HEK293 (cell line): ENCODE measurements at regions not wholly inside any gene's neighbourhood (a gene's known extent, or its start where the extent isn't known, plus 50 kb on each side); places are given as distances from the start of the nearest gene placed in this dataset.

Source experiments
- CTCF ChIA-PET: fragments of 350-600 bp; formaldehyde crosslinking; extraction: SDS; loops from one replicate; lab custom pipeline; 2021; ENCODE audit warnings: antibody characterized with exemption; lab: Yijun Ruan, JAX
- POLR2A ChIA-PET: fragments of 300-600 bp; formaldehyde crosslinking; extraction: SDS; loops from one replicate; lab custom pipeline; 2020; ENCODE audit warnings: antibody characterized with exemption, inconsistent platforms; lab: Yijun Ruan, JAX
- H3K27ac ChIP-seq: fragments of 200-500 bp; sonication (Bioruptor generic); 2 replicates; pipeline ENCODE4 v1.5.1; 2014; ENCODE audit warnings: low read depth, low read length, control low read depth, inconsistent platforms; ENCODE audit errors: extremely low read depth
- H3K36me3 ChIP-seq, 2 experiments: fragments of 200-500 bp in 1 of 2; sonication (Bioruptor generic) in 1 of 2; 1 replicate in 1 of 2; 2 replicates in 1 of 2; pipeline ENCODE4 v1.5.1; 2014 to 2017; ENCODE audit warnings: inconsistent platforms in 2 of 2, low read length in 2 of 2; ENCODE audit not compliant: control insufficient read depth in 2 of 2, insufficient read depth in 1 of 2
- H3K4me1 ChIP-seq: fragments of 200-500 bp; sonication (Bioruptor generic); 2 replicates; pipeline ENCODE4 v1.5.1; 2014; ENCODE audit warnings: mild to moderate bottlenecking, low read length, inconsistent platforms; ENCODE audit not compliant: control insufficient read depth, insufficient read depth
- H3K4me3 ChIP-seq: 2 replicates; pipeline ENCODE4 v1.5.1; 2011; ENCODE audit warnings: low read depth, mild to moderate bottlenecking, control low read depth, low read length, moderate library complexity
- H3K9me3 ChIP-seq: fragments of 200-500 bp; sonication (Bioruptor generic); 2 replicates; pipeline ENCODE4 v1.5.1; 2014; ENCODE audit warnings: low read depth, low read length, inconsistent platforms; ENCODE audit not compliant: control insufficient read depth, insufficient read depth
- BCL11A ChIP-seq: fragments of 450-650 bp; formaldehyde crosslinking; IDR thresholded peaks from 2 replicates; pipeline ENCODE4 v1.5.1; 2016; ENCODE audit warnings: low read depth, missing biosample characterization, missing genetic modification characterization
- REPIN1 ChIP-seq: fragments of 450-650 bp; formaldehyde crosslinking; IDR thresholded peaks from 2 replicates; pipeline ENCODE4 v1.5.1; 2017; ENCODE audit warnings: missing biosample characterization, missing genetic modification characterization, low read depth
- TRIM28 ChIP-seq: IDR thresholded peaks from 2 replicates; pipeline ENCODE4 v1.6.1; 2011; ENCODE audit warnings: low read length, control low read depth, borderline replicate concordance
- ZBTB20 ChIP-seq: fragments of 450-650 bp; formaldehyde crosslinking; IDR thresholded peaks from 2 replicates; pipeline ENCODE4 v1.5.1; 2016; ENCODE audit warnings: missing biosample characterization, missing genetic modification characterization
- ZFHX2 ChIP-seq: fragments of 450-650 bp; formaldehyde crosslinking; conservative IDR thresholded peaks from 2 replicates; pipeline ENCODE4 v1.5.1; 2016; ENCODE audit warnings: missing biosample characterization, missing genetic modification characterization
- ZFP41 ChIP-seq: fragments of 450-650 bp; formaldehyde crosslinking; IDR thresholded peaks from 2 replicates; pipeline ENCODE4 v1.5.1; 2016; ENCODE audit warnings: missing biosample characterization, missing genetic modification characterization, borderline replicate concordance
- ZNF341 ChIP-seq: fragments of 450-650 bp; formaldehyde crosslinking; IDR thresholded peaks from 2 replicates; pipeline ENCODE4; 2016; ENCODE audit warnings: low read depth, missing biosample characterization, missing genetic modification characterization
- ZNF394 ChIP-seq: fragments of 450-650 bp; formaldehyde crosslinking; IDR thresholded peaks from 2 replicates; pipeline ENCODE4 v1.5.1; 2016; ENCODE audit warnings: missing biosample characterization, missing genetic modification characterization, mild to moderate bottlenecking, moderate library complexity, borderline replicate concordance
- ZNF521 ChIP-seq: fragments of 450-650 bp; formaldehyde crosslinking; IDR thresholded peaks from 2 replicates; pipeline ENCODE4 v1.5.1; 2017; ENCODE audit warnings: missing biosample characterization, mild to moderate bottlenecking, missing genetic modification characterization
- ZNF76 ChIP-seq: fragments of 450-650 bp; formaldehyde crosslinking; IDR thresholded peaks from 2 replicates; pipeline ENCODE4; 2016; ENCODE audit warnings: low read depth, missing biosample characterization, missing genetic modification characterization, borderline replicate concordance
- ZSCAN16 ChIP-seq: fragments of 450-650 bp; formaldehyde crosslinking; IDR thresholded peaks from 2 replicates; pipeline ENCODE4 v1.5.1; 2016; ENCODE audit warnings: missing biosample characterization, missing genetic modification characterization
- TF ChIP-seq, protein P1 (sequence below): fragments of 450-650 bp; formaldehyde crosslinking; IDR thresholded peaks from 2 replicates; pipeline ENCODE4 v1.5.1; 2016; ENCODE audit warnings: missing biosample characterization, missing genetic modification characterization, borderline replicate concordance
- TF ChIP-seq, protein P2 (sequence below): fragments of 450-650 bp; formaldehyde crosslinking; IDR thresholded peaks from 2 replicates; pipeline ENCODE4 v1.5.1; 2016; ENCODE audit warnings: missing biosample characterization, missing genetic modification characterization
- TF ChIP-seq, protein P3 (sequence below): fragments of 450-650 bp; formaldehyde crosslinking; IDR thresholded peaks from 2 replicates; pipeline ENCODE4 v1.5.1; 2017; ENCODE audit warnings: missing biosample characterization, mild to moderate bottlenecking, missing genetic modification characterization, moderate library complexity
- TF ChIP-seq, protein P4 (sequence below): fragments of 450-650 bp; formaldehyde crosslinking; IDR thresholded peaks from 2 replicates; pipeline ENCODE4 v1.5.1; 2016; ENCODE audit warnings: missing biosample characterization, missing genetic modification characterization, borderline replicate concordance

DNA sequence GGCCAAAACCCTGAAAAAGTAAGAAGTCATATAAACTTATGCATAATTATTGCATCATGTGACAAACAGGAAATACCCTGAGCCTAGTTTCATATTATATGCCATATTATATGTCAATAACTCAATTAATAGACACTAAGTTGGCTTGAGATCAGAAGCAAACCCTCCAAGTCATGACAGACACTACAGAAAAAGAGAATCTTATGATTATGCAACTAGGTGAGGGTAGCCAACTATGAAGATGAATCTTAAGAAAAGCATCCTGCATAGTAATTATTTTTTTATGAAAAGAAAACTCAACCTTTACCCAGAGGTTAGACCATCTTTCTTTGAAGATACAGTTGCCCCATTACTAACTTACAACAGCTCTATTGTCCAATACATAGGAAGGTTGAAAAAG is 192.4 kb upstream of the VEPH1 start (continued):
- TF ChIP-seq, protein P1, sequence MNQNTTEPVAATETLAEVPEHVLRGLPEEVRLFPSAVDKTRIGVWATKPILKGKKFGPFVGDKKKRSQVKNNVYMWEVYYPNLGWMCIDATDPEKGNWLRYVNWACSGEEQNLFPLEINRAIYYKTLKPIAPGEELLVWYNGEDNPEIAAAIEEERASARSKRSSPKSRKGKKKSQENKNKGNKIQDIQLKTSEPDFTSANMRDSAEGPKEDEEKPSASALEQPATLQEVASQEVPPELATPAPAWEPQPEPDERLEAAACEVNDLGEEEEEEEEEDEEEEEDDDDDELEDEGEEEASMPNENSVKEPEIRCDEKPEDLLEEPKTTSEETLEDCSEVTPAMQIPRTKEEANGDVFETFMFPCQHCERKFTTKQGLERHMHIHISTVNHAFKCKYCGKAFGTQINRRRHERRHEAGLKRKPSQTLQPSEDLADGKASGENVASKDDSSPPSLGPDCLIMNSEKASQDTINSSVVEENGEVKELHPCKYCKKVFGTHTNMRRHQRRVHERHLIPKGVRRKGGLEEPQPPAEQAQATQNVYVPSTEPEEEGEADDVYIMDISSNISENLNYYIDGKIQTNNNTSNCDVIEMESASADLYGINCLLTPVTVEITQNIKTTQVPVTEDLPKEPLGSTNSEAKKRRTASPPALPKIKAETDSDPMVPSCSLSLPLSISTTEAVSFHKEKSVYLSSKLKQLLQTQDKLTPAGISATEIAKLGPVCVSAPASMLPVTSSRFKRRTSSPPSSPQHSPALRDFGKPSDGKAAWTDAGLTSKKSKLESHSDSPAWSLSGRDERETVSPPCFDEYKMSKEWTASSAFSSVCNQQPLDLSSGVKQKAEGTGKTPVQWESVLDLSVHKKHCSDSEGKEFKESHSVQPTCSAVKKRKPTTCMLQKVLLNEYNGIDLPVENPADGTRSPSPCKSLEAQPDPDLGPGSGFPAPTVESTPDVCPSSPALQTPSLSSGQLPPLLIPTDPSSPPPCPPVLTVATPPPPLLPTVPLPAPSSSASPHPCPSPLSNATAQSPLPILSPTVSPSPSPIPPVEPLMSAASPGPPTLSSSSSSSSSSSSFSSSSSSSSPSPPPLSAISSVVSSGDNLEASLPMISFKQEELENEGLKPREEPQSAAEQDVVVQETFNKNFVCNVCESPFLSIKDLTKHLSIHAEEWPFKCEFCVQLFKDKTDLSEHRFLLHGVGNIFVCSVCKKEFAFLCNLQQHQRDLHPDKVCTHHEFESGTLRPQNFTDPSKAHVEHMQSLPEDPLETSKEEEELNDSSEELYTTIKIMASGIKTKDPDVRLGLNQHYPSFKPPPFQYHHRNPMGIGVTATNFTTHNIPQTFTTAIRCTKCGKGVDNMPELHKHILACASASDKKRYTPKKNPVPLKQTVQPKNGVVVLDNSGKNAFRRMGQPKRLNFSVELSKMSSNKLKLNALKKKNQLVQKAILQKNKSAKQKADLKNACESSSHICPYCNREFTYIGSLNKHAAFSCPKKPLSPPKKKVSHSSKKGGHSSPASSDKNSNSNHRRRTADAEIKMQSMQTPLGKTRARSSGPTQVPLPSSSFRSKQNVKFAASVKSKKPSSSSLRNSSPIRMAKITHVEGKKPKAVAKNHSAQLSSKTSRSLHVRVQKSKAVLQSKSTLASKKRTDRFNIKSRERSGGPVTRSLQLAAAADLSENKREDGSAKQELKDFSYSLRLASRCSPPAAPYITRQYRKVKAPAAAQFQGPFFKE (tag by site-specific recombination): no peak
- no peak for TF ChIP-seq ZBTB20 (tag by site-specific recombination)
- TF ChIP-seq, protein P2, sequence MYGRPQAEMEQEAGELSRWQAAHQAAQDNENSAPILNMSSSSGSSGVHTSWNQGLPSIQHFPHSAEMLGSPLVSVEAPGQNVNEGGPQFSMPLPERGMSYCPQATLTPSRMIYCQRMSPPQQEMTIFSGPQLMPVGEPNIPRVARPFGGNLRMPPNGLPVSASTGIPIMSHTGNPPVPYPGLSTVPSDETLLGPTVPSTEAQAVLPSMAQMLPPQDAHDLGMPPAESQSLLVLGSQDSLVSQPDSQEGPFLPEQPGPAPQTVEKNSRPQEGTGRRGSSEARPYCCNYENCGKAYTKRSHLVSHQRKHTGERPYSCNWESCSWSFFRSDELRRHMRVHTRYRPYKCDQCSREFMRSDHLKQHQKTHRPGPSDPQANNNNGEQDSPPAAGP (tag by site-specific recombination): no peak
- TF ChIP-seq ZSCAN16 (tag by site-specific recombination): no peak
- no peak for TF ChIP-seq ZFHX2 (tag by site-specific recombination)
- TF ChIP-seq, protein P3, sequence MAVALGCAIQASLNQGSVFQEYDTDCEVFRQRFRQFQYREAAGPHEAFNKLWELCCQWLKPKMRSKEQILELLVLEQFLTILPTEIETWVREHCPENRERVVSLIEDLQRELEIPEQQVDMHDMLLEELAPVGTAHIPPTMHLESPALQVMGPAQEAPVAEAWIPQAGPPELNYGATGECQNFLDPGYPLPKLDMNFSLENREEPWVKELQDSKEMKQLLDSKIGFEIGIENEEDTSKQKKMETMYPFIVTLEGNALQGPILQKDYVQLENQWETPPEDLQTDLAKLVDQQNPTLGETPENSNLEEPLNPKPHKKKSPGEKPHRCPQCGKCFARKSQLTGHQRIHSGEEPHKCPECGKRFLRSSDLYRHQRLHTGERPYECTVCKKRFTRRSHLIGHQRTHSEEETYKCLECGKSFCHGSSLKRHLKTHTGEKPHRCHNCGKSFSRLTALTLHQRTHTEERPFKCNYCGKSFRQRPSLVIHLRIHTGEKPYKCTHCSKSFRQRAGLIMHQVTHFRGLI: no peak
- no peak for TF ChIP-seq ZNF341 (tag by site-specific recombination)
- TF ChIP-seq ZNF521 (tag by site-specific recombination): no peak

DNA sequence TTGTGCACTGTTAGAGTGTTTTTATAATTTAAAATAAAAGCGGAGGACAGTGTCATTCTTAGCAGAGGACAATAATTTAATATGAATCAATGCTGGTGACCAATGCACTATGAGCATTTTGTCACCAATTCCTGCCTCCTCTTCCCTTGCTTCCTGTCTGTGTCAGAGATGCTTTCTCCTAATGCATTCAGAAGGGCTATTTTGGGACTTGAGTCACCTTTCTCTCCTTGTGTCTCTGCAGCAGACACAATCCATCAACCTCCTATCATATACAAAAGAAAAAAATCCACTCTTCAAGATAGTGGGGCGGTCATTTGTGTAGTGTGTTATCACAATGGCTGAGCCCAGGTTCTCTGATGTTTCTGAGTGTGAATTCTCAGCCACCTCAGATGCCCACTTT is 191.9 kb upstream of the VEPH1 start:
- POLR2A ChIA-PET: no interaction called here
- Histone ChIP-seq H3K36me3 (no peaks in the 10 kb centered on the region), H3K9me3 (no peaks in the 10 kb centered on the region), H3K27ac (no peak overlapping the region), H3K4me1 (no peaks in the 10 kb centered on the region), H3K4me3 (no peak overlapping the region)
- CTCF ChIA-PET: no interaction called here
- no peak for TF ChIP-seq ZNF394 (tag by site-specific recombination)
- TF ChIP-seq, protein P4, sequence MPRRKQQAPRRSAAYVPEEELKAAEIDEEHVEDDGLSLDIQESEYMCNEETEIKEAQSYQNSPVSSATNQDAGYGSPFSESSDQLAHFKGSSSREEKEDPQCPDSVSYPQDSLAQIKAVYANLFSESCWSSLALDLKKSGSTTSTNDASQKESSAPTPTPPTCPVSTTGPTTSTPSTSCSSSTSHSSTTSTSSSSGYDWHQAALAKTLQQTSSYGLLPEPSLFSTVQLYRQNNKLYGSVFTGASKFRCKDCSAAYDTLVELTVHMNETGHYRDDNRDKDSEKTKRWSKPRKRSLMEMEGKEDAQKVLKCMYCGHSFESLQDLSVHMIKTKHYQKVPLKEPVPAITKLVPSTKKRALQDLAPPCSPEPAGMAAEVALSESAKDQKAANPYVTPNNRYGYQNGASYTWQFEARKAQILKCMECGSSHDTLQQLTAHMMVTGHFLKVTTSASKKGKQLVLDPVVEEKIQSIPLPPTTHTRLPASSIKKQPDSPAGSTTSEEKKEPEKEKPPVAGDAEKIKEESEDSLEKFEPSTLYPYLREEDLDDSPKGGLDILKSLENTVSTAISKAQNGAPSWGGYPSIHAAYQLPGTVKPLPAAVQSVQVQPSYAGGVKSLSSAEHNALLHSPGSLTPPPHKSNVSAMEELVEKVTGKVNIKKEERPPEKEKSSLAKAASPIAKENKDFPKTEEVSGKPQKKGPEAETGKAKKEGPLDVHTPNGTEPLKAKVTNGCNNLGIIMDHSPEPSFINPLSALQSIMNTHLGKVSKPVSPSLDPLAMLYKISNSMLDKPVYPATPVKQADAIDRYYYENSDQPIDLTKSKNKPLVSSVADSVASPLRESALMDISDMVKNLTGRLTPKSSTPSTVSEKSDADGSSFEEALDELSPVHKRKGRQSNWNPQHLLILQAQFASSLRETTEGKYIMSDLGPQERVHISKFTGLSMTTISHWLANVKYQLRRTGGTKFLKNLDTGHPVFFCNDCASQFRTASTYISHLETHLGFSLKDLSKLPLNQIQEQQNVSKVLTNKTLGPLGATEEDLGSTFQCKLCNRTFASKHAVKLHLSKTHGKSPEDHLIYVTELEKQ: no peak
- TF ChIP-seq TRIM28: no peak
- no peak for TF ChIP-seq REPIN1 (tag by site-specific recombination)
- TF ChIP-seq ZFP41 (tag by site-specific recombination): no peak
- TF ChIP-seq BCL11A (tag by site-specific recombination): no peak
- no peak for TF ChIP-seq ZNF76 (tag by site-specific recombination)
